Ovary (tissue), 7 donors: ENCODE measurements at regions not wholly inside any gene's neighbourhood (a gene's known extent, or its start where the extent isn't known, plus 50 kb on each side); places are given as distances from the start of the nearest gene placed in this dataset.
"Not testable (repeated sequence)": the region's sequence is repeated elsewhere in the genome, so short reads cannot be mapped to it uniquely, and the experiment has no call there.

Experiments used
- DNase-seq, 5 donors: peaks; one replicate each; pipeline ENCODE4 v3.0.0-alpha.2; 2019 to 2020
- H3K27ac ChIP-seq, 2 donors: fragments of 200-600 bp; one replicate each; pipeline versions ENCODE4 v1.5.1 to v1.8.0; 2019 to 2022
- H3K27me3 ChIP-seq: fragments of 200-600 bp; one replicate; pipeline ENCODE4 v1.8.0; 2022
- H3K36me3 ChIP-seq: fragments of 200-600 bp; sonication (generic); one replicate; pipeline ENCODE4 v1.5.1; 2019
- H3K4me1 ChIP-seq: one replicate; pipeline ENCODE4 v1.8.1; 2013; ENCODE audit warnings: mild to moderate bottlenecking, moderate library complexity; ENCODE audit not compliant: insufficient read depth
- H3K4me3 ChIP-seq: fragments of 200-600 bp; sonication (generic); one replicate; pipeline ENCODE4 v1.5.1; 2017
- H3K9me3 ChIP-seq, 2 donors: fragments of 200-600 bp in 1 of 2; sonication (generic) in 1 of 2; one replicate each; pipeline versions ENCODE4 v1.5.1 to v1.8.1; 2013 to 2019; ENCODE audit warnings: mild to moderate bottlenecking in 1 of 2, moderate library complexity in 1 of 2
- EP300 ChIP-seq: sonication (generic); formaldehyde crosslinking; IDR thresholded peaks from one replicate; pipeline ENCODE4 v1.6.1; 2017; ENCODE audit warnings: antibody characterized with exemption
- POLR2A ChIP-seq: fragments of 450-650 bp; IDR thresholded peaks from one replicate; pipeline ENCODE4 v1.6.1; 2017; ENCODE audit warnings: antibody characterized with exemption, mild to moderate bottlenecking, moderate library complexity
- WGBS, 3 donors: extraction: QIAGEN DNeasy Blood & Tissue Kit in 1 of 3; methylation state at CpG; one replicate each; pipeline versions ENCODE4 v1.1.5 to v1.1.7; 2013 to 2017; 5-methylcytosine and 5-hydroxymethylcytosine counted together
- intact Hi-C, 4 donors: fragments of 100-400 bp; cut with DNase I; formaldehyde crosslinking; loops; one replicate each; pipeline versions ENCODE4 v1.11.0 to v1.15.1; 2022 to 2023
- TF ChIP-seq, protein P1 (sequence below), 3 donors: fragments of 450-650 bp in 2 of 3; fragments of 200-600 bp in 1 of 3; IDR thresholded peaks; one replicate each; pipeline versions ENCODE4 v1.5.1 to v1.8.0; 2016 to 2022; ENCODE audit warnings: antibody characterized with exemption in 3 of 3, mild to moderate bottlenecking in 1 of 3
- donor health status: DM: no; HTN: no; CAD: no; lungs with moderate emphysema.
- donor health status: DM: no; HTN: no; CAD: no.
- donor health status: Bipolar disorder and iron deficiency.
- donor health status: DM: no; HTN: no; CAD: no.
- donor health status: DM: yes; HTN: yes; CAD: no.

DNA sequence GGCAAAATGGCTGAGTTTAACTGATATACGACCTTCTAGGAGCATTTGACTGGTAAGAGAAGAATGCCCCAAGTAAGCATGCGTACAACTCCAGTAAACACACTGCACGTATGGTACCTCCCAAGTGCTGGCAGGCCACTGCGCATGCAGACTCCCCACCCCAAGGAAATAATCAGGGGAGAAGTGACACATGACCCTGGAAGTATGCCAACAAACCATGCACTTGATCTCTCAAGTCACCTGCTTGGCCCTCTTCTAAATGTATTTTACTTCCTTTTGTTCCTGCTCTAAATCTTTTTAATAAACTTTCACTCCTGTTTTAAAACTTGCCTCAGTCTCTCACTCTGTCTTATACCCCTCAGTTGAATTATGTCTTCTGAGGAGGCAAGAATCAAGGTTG, 129.8 kb upstream of the COL5A2 start:
- H3K9me3 ChIP-seq: no peaks in the 10 kb centered on the region
- H3K27ac ChIP-seq: no peak overlapping the region
- intact Hi-C loops: no loop called here
- 93 to 95% (median 95%) methylated on average over 4 of the region's 4 CpGs for WGBS, 3 donors
- no peak overlapping the region for H3K4me3 ChIP-seq
- TF ChIP-seq EP300: no peak
- TF ChIP-seq, protein P1, sequence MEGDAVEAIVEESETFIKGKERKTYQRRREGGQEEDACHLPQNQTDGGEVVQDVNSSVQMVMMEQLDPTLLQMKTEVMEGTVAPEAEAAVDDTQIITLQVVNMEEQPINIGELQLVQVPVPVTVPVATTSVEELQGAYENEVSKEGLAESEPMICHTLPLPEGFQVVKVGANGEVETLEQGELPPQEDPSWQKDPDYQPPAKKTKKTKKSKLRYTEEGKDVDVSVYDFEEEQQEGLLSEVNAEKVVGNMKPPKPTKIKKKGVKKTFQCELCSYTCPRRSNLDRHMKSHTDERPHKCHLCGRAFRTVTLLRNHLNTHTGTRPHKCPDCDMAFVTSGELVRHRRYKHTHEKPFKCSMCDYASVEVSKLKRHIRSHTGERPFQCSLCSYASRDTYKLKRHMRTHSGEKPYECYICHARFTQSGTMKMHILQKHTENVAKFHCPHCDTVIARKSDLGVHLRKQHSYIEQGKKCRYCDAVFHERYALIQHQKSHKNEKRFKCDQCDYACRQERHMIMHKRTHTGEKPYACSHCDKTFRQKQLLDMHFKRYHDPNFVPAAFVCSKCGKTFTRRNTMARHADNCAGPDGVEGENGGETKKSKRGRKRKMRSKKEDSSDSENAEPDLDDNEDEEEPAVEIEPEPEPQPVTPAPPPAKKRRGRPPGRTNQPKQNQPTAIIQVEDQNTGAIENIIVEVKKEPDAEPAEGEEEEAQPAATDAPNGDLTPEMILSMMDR (IDR thresholded peaks at IDR 0.05): no peak
- TF ChIP-seq POLR2A: no peak
- H3K4me1 ChIP-seq: no peaks in the 10 kb centered on the region
- no peaks in the 10 kb centered on the region for H3K36me3 ChIP-seq
- H3K27me3 ChIP-seq: no peaks in the 10 kb centered on the region
- no peak for DNase-seq

GRCh38 chr2:189312211-189312610, 129.1 kb upstream of the WDR75 start:
- TF ChIP-seq, protein P1 (IDR thresholded peaks at IDR 0.05): no peak
- TF ChIP-seq EP300 (no peak), POLR2A (no peak)
- WGBS, 3 donors: 97 to 99% (median 98%) methylated on average over 13 of the region's 13 CpGs
- intact Hi-C loops: no loop called here

GRCh38 chr2:189312643-189313042, 128.6 kb upstream of the WDR75 start:
- TF ChIP-seq POLR2A (no peak), EP300 (no peak)
- TF ChIP-seq, protein P1 (IDR thresholded peaks at IDR 0.05): no peak
- H3K4me1 ChIP-seq: no peaks in the 10 kb centered on the region
- H3K4me3 ChIP-seq: no peak overlapping the region
- intact Hi-C loops: no loop called here
- H3K27ac ChIP-seq: no peak overlapping the region
- H3K9me3 ChIP-seq: no peaks in the 10 kb centered on the region
- H3K27me3 ChIP-seq: no peaks in the 10 kb centered on the region
- no peak for DNase-seq
- no peaks in the 10 kb centered on the region for H3K36me3 ChIP-seq
- 89 to 94% (median 92%) methylated on average over 4 of the region's 4 CpGs for WGBS, 3 donors

More at GRCh38 chr2:189312211-189312610, 129.1 kb upstream of the WDR75 start:
- H3K9me3 ChIP-seq: no peaks in the 10 kb centered on the region
- no peaks in the 10 kb centered on the region for H3K36me3 ChIP-seq
- no peaks in the 10 kb centered on the region for H3K4me1 ChIP-seq
- H3K27ac ChIP-seq: no peak overlapping the region
- H3K4me3 ChIP-seq: no peak overlapping the region
- no peak for DNase-seq
- H3K27me3 ChIP-seq: no peaks in the 10 kb centered on the region

DNA sequence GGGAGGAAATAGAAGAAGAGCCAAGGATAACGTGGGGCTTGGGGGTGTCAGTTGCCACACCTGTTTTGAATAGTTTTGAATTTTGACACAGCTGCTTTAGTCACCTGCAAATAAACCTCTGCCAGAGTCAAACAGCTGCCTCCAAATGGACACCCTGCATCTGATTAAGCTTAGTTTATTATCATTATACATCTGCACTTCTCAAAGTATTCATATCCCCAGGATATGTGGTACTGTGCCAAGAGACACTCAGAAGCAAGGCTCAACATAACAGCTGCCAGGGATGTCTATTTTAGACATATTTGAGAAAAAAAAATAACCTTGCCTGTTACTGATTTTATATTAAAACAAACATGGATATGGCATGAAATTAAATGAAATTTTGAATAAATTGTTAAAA, 122.5 kb upstream of the WDR75 start:
- intact Hi-C loops: no loop called here
- H3K27me3 ChIP-seq: no peaks in the 10 kb centered on the region
- no peak overlapping the region for H3K27ac ChIP-seq
- 39 to 48% (median 45%) methylated on average over 1 of the region's 1 CpG for WGBS, 3 donors
- H3K4me3 ChIP-seq: no peak overlapping the region
- H3K36me3 ChIP-seq: no peaks in the 10 kb centered on the region
- TF ChIP-seq, protein P1 (IDR thresholded peaks at IDR 0.05): no peak
- TF ChIP-seq EP300 (no peak), POLR2A (no peak)
- no peaks in the 10 kb centered on the region for H3K9me3 ChIP-seq
- DNase-seq: no peak
- no peaks in the 10 kb centered on the region for H3K4me1 ChIP-seq

- 92 to 94% (median 93%) methylated on average over 10 to 11 of the region's 11 CpGs for WGBS, 3 donors
- H3K4me3 ChIP-seq, H3K4me1 ChIP-seq, H3K9me3 ChIP-seq, H3K36me3 ChIP-seq, H3K27me3 ChIP-seq, intact Hi-C loops, DNase-seq, H3K27ac ChIP-seq: not testable (repeated sequence)
Observed at GRCh38 chr2:189319424-189319823, 121.8 kb upstream of the WDR75 start.
